GM23248 (cell line): ENCODE measurements at regions not wholly inside any gene's neighbourhood (a gene's known extent, or its start where the extent isn't known, plus 50 kb on each side); places are given as distances from the start of the nearest gene placed in this dataset.

Source experiments
- EZH2 ChIP-seq: fragments of 200-600 bp; sonication (generic); IDR thresholded peaks from 2 replicates; pipeline ENCODE4 v1.6.1; 2018; ENCODE audit warnings: antibody characterized with exemption, mild to moderate bottlenecking; ENCODE audit not compliant: insufficient read depth, poor library complexity, severe bottlenecking
- EZH2phosphoT487 ChIP-seq: fragments of 200-600 bp; sonication (generic); IDR thresholded peaks from 2 replicates; pipeline ENCODE4 v1.6.1; 2018; ENCODE audit warnings: antibody characterized with exemption, moderate library complexity, mild to moderate bottlenecking, low read depth; ENCODE audit not compliant: insufficient read depth

GRCh38 chr3:153290268-153291015, 128.4 kb downstream of the RAP2B start:
- TF ChIP-seq EZH2 (no peak), EZH2phosphoT487 (no peak)
